Urinary bladder (tissue), 3 donors: ENCODE measurements at regions not wholly inside any gene's neighbourhood (a gene's known extent, or its start where the extent isn't known, plus 50 kb on each side); places are given as distances from the start of the nearest gene placed in this dataset.

Experiments
- DNase-seq: peaks from one replicate; pipeline ENCODE4 v3.0.0-alpha.2; 2015; ENCODE audit errors: extremely low spot score
- H3K27ac ChIP-seq: one replicate; pipeline ENCODE4 v1.5.1; 2013; ENCODE audit warnings: low read depth, mild to moderate bottlenecking, moderate library complexity
- H3K36me3 ChIP-seq: one replicate; pipeline ENCODE4 v1.6.1; 2013; ENCODE audit warnings: mild to moderate bottlenecking, moderate library complexity; ENCODE audit not compliant: insufficient read depth
- H3K4me1 ChIP-seq: one replicate; pipeline ENCODE4 v1.6.1; 2013; ENCODE audit warnings: mild to moderate bottlenecking, moderate library complexity; ENCODE audit not compliant: insufficient read depth
- H3K4me3 ChIP-seq: one replicate; pipeline ENCODE4 v1.5.1; 2013; ENCODE audit warnings: low read depth, low read length
- WGBS: extraction: QIAGEN DNeasy Blood & Tissue Kit; methylation state at CpG from one replicate; pipeline ENCODE4 v1.1.7; 2013; 5-methylcytosine and 5-hydroxymethylcytosine counted together
- donor health status: healthy with polysubstance abuse.
- donor health status: healthy.

DNA sequence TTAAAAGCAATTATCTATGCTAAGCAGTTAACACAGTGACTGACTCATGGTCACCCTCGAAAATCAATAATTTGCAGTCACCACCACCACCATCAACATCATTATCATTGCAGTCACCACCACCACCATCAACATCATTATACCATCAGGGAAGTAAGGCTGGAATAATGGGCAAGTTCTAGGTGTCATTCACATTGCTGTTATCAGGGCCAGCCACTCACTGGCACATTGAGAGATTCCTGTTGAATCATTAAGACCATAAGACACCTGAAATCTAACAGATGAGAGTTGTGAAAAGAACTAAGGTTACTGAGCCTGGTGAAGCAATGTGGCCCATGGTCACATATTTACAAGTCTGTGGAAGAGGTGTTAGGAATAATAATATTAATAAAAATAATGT lies 247.7 kb upstream of the BOD1L1 start:
- Histone ChIP-seq H3K36me3 (no peaks in the 10 kb centered on the region), H3K4me1 (no peaks in the 10 kb centered on the region), H3K4me3 (no peak overlapping the region), H3K27ac (no peak overlapping the region)
- DNase-seq = no peak
- WGBS = 84% methylated on average over 1 of the region's 1 CpG

DNA sequence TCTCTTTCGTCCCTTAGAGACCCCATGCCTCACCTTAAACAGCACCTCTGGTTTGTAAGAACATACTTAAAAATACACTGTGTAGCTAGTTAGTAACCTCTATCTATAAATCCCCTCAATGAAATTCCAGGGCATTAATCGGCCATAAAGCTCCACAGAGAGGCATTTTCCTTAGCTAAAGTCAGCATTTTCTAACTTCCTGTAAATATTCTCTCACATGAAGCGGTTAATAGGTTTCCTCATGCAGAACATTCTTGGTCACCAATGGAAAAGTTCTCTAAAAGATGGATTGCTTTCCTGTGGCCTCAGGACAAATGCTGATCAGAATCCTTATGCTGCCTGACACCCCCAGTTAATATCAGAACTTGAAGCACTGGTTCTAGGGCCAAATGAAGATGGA lies 248.6 kb upstream of the BOD1L1 start:
- no peaks in the 10 kb centered on the region for H3K4me1 ChIP-seq
- H3K4me3 ChIP-seq = no peak overlapping the region
- no peaks in the 10 kb centered on the region for H3K36me3 ChIP-seq
- H3K27ac ChIP-seq = no peak overlapping the region
- WGBS = 73% methylated on average over 3 of the region's 3 CpGs
- DNase-seq = no peak

DNA sequence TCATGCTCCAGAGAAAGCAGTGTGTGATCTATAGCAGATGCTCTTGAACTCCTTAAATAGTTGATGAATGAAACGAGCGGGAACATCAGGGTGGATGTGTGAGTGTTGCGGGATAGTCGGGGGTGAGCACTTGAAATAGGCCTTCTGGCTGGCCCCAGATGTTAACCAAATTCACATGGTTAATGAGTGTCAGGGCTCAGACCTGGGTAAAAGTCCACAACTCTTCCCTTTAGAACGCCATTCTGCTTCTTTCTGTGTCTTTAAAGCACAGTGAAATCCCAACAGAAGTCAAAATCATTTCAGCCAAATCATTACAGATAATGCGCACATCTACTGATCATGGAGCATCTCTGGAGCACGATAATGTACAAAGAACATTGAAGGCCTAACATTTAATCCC lies 249.4 kb upstream of the BOD1L1 start:
- Histone ChIP-seq H3K27ac (no peak overlapping the region), H3K4me3 (no peak overlapping the region), H3K4me1 (no peaks in the 10 kb centered on the region), H3K36me3 (no peaks in the 10 kb centered on the region)
- 65% methylated on average over 7 of the region's 7 CpGs for WGBS
- DNase-seq = no peak

DNA sequence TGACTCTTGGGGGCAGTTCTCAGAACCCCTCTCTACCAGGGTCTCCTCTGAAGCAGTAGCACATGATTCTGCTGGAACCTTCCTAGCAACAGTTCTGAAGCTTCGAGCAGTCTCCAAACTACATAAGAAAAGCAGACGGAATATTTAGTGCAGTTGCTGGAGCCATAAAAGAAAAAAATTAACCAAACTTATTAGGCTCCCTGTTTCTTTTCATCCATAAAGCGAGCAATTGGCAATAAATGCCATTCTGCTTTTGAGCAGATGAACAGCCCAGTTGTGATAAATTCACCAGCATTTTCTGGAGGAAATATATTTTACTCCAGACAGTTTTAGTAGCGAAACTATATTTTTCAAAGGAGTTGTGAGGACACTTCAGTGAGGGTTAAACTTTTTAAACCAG lies 250.1 kb upstream of the BOD1L1 start:
- WGBS = 45% methylated on average over 4 of the region's 4 CpGs
- H3K4me3 ChIP-seq = no peak overlapping the region
- no peak for DNase-seq
- no peak overlapping the region for H3K27ac ChIP-seq
- no peaks in the 10 kb centered on the region for H3K36me3 ChIP-seq
- no peaks in the 10 kb centered on the region for H3K4me1 ChIP-seq

DNA sequence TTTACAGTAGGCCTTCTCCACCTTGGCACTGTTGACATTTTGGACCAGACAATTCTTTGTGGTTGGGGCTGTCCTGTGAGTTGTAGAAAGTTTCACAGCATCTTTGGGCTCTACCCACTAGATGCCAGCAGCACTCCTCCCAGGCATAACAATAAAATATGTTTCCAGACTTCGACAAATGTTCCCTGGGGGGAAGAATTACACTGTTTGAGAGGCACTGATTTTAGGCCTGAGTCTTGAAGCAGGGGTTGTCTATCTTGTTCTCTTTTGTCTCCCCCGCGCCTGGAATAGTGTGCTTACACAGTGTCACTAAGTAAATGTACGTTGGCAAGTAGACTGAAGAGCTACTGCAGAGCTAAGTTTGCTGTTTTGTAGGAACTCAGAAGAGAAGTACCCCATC lies 254.4 kb upstream of the BOD1L1 start:
- Histone ChIP-seq H3K4me3 (no peak overlapping the region), H3K36me3 (no peaks in the 10 kb centered on the region), H3K4me1 (no peaks in the 10 kb centered on the region), H3K27ac (no peak overlapping the region)
- 74% methylated on average over 4 of the region's 4 CpGs for WGBS
- DNase-seq = no peak

DNA sequence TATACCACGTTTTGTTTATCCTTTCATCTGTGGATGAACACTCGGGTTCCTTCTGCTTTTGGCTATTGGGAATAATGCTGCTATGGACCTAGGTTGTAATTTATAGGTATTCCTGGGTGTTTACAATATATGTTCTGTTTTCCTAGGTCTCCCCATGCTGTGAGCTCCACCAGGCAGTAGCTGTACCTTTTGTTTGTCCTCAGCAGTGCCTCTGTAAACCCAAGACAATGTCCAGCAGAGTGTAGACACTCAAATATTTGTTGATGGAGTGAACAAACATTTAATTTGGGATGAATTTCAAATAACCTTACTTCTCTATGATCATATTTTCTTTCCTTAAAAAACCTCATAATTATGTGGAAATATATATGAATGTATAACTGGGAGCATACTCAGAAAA lies 259.5 kb upstream of the BOD1L1 start:
- WGBS = 66% methylated on average over 2 of the region's 2 CpGs
- Histone ChIP-seq H3K27ac (no peak overlapping the region), H3K4me3 (no peak overlapping the region), H3K4me1 (no peaks in the 10 kb centered on the region), H3K36me3 (no peaks in the 10 kb centered on the region)
- no peak for DNase-seq

DNA sequence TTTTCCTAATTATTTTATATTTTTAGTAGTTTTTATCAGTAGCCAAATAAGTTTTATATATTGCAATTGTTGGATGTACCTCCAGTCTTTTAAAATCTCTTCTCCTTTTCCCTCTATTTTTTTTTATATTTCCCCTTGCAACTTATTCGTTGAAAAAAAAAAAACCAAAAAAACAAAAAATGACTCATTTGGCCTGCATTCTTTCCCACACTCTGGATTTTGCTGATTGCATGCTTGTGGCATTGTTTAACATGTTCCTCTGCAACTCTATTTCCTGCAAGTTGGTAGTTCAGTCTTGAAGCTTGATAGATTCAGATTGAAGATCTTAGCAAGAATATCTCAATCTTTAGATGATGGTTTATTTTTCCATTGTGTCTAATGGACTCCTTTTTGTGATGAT lies 260.6 kb upstream of the BOD1L1 start:
- H3K4me3 ChIP-seq = no peak overlapping the region
- 25% methylated on average over 1 of the region's 1 CpG for WGBS
- no peak for DNase-seq
- no peak overlapping the region for H3K27ac ChIP-seq
- no peaks in the 10 kb centered on the region for H3K36me3 ChIP-seq
- H3K4me1 ChIP-seq = no peaks in the 10 kb centered on the region

DNA sequence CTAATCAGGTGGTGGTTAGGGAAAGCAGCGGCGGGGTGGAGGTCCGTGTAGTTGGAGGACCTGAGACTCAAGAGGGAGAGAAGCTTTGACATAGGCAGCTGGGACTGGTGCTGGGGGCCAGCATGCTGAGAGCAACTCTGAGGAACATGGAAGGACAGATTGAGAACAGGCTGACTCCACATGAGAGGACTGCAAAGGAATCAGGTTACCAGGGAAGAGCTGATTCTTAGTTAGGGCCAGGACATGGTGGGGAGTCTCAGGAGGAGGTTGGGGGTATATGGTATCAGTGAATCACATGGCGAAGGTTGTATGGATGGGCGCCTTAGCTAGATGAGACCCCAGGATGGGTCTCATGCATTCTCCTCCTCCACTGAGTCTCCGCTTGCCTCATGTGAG lies 264.0 kb upstream of the BOD1L1 start:
- no peaks in the 10 kb centered on the region for H3K4me1 ChIP-seq
- H3K4me3 ChIP-seq = no peak overlapping the region
- DNase-seq = no peak
- WGBS = 81% methylated on average over 6 of the region's 6 CpGs
- no peaks in the 10 kb centered on the region for H3K36me3 ChIP-seq
- no peak overlapping the region for H3K27ac ChIP-seq

DNA sequence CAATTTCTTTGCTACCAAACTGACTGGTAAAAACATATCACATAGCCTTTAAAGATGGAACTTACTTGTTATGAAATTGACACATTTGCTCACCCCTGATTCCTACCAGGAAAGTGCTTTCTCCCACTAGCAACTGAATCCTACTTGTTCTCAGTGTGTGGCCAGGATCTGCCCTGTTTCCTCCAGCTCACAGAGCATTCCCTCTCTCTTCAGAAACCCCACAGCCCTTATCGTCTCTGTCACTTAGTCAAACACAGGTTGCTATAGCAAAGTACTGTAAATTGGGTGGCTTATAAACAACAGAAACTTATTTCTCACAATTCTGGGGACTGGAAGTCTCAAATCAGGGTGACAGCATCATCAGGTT lies 265.2 kb upstream of the BOD1L1 start:
- no peak overlapping the region for H3K27ac ChIP-seq
- WGBS = 28% methylated on average over 1 of the region's 1 CpG
- H3K4me1 ChIP-seq = no peaks in the 10 kb centered on the region
- no peaks in the 10 kb centered on the region for H3K36me3 ChIP-seq
- H3K4me3 ChIP-seq = no peak overlapping the region
- DNase-seq = no peak

DNA sequence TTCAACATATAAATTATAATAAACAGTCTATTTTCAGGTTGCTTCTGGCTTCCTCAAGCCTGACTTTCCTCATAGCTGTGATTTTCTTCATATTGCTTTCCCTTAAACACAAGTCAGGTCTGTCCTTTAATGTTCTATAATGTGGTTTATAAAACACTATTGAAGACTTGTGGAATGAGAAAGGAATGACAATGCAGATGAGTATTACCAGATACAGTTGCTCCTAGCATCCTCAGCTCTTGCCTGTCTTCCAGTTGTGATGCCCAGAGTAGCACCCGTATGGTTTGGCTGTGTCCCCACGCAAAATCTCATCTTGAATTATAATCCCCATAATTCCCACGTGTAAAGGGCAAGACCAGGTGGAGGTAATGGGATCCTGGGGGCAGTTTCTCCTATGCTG lies 265.7 kb upstream of the BOD1L1 start:
- Histone ChIP-seq H3K4me3 (no peak overlapping the region), H3K36me3 (no peaks in the 10 kb centered on the region), H3K27ac (no peak overlapping the region), H3K4me1 (no peaks in the 10 kb centered on the region)
- DNase-seq = no peak
- WGBS = 67% methylated on average over 3 of the region's 3 CpGs

DNA sequence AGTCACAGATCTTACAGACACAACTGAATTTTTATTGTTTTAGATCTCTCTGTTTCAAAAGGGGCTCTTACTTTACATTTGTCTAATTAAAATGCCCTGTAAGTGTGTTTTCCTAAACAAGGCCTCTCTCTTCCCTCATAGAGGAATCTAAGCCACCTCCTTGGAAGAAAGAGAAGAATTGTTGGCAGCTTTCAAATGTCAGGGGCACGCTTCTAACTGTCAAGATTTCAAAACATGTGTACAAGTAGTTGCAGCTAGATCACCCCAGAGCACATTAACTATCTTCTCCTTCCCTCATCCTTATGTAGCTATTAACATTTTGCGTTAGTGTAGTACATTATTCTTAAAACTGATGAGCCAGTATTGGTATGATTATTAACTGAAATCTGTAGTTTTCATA lies 266.5 kb upstream of the BOD1L1 start:
- no peak for DNase-seq
- Histone ChIP-seq H3K27ac (no peak overlapping the region), H3K36me3 (no peaks in the 10 kb centered on the region), H3K4me3 (no peak overlapping the region), H3K4me1 (no peaks in the 10 kb centered on the region)
- WGBS = 74% methylated on average over 2 of the region's 2 CpGs

DNA sequence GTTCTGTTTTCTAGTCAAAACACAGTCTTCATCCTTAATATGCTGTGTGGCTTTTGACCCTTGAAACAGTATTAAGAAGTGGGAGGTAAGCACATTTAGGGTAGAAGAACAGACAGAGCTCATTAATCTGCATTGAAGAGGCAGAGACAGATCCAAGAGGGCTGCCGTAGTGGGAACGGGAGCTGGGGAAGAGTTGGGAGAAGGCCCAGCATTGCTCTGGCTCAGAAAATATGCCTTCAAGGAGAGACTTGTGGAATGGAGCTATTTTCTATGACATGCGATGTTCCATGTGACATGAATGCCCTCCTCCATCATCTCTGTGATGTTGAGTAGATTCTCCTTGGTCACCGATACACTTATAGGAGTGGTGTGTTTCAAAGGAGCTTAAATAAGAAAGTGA lies 273.3 kb upstream of the BOD1L1 start:
- H3K27ac ChIP-seq = no peak overlapping the region
- no peaks in the 10 kb centered on the region for H3K4me1 ChIP-seq
- H3K4me3 ChIP-seq = no peak overlapping the region
- WGBS = 81% methylated on average over 4 of the region's 4 CpGs
- no peak for DNase-seq
- no peaks in the 10 kb centered on the region for H3K36me3 ChIP-seq

DNA sequence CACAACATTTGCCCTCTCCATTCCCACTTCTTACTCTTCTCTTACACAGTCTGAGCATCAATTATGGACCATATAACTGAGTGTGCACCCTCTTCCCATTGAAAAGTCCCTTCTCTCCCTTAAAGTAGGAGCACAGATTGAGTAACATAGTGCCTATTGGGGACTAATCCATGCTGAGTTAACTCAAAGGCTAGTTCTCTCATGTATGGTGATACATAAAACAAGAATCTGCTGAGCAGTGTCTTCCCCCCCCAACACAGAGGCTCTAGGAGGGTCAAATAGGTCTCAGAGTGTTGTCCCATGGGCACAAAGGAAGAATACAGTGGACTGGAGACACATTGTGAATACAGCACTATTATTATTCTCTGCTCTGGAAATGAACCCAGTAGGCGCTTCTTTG lies 274.6 kb upstream of the BOD1L1 start:
- Histone ChIP-seq H3K27ac (no peak overlapping the region), H3K4me3 (no peak overlapping the region), H3K36me3 (no peaks in the 10 kb centered on the region), H3K4me1 (no peaks in the 10 kb centered on the region)
- WGBS = 97% methylated on average over 1 of the region's 1 CpG
- DNase-seq = no peak

DNA sequence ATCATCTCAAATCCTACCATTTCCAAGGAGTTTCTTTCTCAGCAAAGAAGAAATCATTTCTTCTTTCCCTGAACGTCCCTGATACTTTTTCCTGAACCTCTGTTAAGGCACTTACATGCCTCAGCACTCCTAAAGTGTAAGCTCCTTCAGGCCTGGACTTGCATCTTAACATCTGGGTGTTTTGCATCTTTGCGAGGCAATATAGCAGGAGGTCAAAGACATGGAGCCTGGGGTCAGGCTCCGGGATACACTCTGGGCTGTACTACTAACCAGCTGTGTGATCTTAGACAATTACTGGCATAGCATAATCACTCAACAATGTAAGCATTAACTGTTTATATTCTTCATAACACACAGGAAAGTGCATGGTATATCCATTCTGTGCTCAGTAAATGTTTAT lies 275.5 kb upstream of the BOD1L1 start:
- H3K27ac ChIP-seq = no peak overlapping the region
- no peaks in the 10 kb centered on the region for H3K4me1 ChIP-seq
- no peaks in the 10 kb centered on the region for H3K36me3 ChIP-seq
- DNase-seq = no peak
- WGBS = 38% methylated on average over 3 of the region's 3 CpGs
- H3K4me3 ChIP-seq = no peak overlapping the region

DNA sequence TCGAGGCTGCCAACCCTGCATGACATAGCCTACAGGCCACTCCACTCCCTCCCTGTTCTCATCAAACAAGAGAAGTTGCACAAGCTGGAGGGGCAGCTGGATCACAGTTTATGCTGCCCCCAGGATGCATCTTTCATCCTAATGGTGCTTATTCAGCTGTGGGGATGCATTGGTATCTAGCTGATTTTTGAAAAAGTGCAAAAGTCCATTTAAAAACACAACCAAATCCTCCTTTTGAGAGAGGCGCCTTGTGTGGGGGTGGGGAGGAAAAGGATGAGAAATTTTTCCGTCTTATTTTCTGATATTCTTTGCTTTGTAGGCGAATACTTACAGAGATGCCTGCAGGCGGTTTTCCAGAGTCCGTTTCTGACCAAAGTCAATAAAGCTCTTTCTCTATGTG lies 276.4 kb upstream of the BOD1L1 start:
- no peaks in the 10 kb centered on the region for H3K4me1 ChIP-seq
- no peak overlapping the region for H3K27ac ChIP-seq
- 69% methylated on average over 6 of the region's 6 CpGs for whole genome bisulfite sequencing
- DNase-seq = no peak
- no peaks in the 10 kb centered on the region for H3K36me3 ChIP-seq
- no peak overlapping the region for H3K4me3 ChIP-seq
